HTR-8/SVneo (cell line): ENCODE measurements at regions not wholly inside any gene's neighbourhood (a gene's known extent, or its start where the extent isn't known, plus 50 kb on each side); places are given as distances from the start of the nearest gene placed in this dataset.

ENCODE experiments used
- DNase-seq: peaks from one replicate; pipeline ENCODE4 v3.0.0; 2011; ENCODE audit warnings: low spot score, mixed read lengths; ENCODE audit not compliant: insufficient read length
- FAIRE-seq: peaks from 2 replicates; lab custom pipeline; 2011; peaks lifted over from hg19 to GRCh38; lab: Jason Lieb, UNC

DNA sequence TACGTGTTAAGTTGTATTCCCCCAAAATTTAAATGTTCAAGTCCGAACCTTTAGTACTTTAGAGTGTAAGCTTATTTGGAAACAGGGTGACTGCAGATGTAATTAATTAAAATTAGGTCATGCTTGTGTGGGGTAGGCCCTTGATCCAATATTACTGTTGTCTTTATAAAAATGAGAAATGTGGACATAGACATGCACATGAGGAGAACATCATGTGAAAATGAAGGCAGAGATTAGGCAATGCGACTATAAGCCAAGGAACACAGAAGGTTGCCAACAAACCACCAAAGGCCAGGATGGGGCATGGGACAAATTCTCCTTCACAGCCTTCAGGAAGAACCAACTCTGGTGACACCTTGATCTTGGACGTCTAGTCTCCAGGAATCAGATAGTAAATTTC is 1698.4 kb upstream of the SLC10A2 start:
- no peak for FAIRE-seq

DNA sequence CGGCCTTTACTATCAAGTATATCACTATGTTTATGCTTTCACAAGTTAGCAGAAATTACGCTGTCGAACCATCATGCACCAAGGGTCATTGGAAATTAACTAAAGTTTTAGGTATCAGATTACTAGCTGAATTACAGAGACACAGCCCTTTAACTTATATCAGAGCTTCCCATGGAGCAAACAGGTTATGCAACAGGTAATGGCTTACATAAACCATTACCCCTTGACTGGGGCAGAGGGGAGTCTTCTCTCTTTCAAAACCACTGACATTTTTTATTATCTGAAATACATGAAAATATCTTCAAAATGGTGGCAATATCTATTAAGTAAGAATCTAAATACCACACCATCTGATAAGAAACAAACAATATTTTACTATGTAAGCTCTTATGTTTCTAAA is 1692.9 kb upstream of the SLC10A2 start:
- no peak for DNase-seq
- no peak for FAIRE-seq

More for the DNA sequence above, 1698.4 kb upstream of the SLC10A2 start:
- no peak for DNase-seq

DNA sequence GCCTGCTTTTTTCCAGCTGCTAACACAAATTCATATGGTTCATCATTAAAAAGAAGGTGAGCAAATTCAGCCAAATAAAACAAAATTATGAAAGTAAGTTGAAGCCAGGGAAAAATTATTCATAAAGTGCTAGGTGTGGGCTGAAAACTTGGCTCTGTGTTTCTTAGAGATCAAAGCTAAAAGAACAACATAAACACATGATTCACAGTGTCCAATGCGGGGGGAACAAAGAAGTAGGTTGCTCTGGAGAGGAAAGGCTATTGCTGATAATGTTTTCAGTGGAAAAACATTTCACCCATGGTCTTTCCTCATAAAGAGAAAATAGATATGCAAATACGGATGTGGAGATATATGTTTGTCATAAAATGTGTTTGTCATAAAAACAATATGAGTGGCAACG is 1691.5 kb upstream of the SLC10A2 start:
- DNase-seq = no peak
- FAIRE-seq = no peak

DNA sequence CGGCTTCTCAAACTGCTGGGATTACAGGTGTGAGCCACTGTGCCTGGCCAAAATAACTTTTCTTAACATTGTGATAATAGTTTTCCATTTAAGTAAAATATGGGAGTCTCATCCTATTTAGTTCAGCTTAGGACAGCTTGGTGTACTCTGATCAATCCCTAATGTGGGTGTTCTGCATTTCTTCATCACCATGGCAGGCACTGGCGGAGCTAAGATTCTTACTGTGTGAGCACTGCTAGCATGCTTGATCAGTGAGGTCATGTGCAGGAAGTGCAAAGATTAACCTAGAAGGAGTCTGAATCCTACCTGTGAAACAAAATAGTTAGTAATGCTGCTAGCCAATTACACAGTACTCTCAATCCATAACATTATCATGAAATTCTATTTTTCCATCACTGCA is 1684.2 kb upstream of the SLC10A2 start:
- DNase-seq = no peak

DNA sequence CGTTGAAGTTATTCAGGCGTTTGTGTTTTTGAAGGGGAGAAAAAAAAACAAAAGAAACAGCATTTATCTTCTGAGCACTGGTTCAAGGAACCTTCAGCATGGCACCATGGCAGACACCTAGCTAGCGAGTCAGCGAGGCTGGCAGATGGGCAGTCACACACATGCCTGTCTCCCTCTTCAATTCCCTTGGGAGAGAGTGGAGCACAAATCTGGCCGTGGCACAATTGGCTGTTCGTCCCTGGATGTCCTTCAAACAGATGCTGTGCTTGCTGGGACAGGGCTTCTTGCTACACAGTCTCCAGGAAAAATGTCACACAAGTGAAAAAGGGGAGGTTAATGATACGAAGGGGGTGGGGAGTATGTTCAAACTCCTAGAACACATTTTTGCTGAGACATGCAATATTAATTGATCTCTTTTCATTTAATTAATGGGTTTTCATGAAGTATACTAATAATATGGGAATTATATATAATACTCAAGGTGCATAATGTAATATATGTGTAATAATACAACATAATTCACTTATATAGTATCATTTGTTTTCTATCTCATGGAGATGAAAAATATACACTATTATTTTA is 1674.5 kb upstream of the SLC10A2 start:
- DNase-seq (no peak), FAIRE-seq (no peak)

More for the DNA sequence above, 1684.2 kb upstream of the SLC10A2 start:
- FAIRE-seq = no peak

DNA sequence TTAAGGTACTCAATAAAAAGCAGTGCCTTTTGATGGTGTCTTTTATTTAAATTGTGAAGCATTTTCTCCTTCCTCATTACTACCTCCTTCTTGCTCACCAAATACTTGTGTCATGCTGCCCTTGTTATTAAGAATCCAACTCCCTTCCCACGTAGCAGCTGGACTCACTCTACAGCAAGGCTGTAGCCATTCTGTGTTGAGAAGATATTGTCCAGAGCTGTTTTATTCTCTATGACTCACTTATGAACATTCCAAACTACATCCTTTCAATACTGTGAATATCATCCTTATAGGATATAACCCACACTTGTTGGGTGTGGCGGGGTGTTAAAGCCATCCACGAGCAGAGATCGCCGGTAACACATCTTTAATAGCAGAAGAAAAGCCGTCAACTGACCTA is 1671.5 kb upstream of the SLC10A2 start:
- DNase-seq (no peak), FAIRE-seq (no peak)

DNA sequence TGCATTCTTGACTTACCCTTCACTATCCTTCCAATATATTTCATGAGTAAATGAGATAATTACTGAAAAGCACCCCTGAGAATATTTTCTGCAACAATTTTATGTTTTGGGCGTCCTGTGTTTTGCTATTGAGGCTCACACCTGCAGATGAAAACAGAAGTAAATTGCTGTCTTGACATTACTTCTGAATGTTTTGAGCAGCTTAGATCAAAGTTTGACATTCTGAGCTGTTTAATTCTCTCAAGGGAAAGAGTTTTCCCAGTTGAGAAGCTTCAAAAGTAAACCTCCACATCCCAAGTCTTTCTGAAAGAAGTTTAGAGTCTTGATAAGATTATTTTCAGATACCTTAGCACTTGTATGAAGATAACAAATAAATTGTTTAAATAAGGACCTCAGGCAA is 1667.2 kb upstream of the SLC10A2 start:
- no peak for FAIRE-seq
- DNase-seq = no peak

DNA sequence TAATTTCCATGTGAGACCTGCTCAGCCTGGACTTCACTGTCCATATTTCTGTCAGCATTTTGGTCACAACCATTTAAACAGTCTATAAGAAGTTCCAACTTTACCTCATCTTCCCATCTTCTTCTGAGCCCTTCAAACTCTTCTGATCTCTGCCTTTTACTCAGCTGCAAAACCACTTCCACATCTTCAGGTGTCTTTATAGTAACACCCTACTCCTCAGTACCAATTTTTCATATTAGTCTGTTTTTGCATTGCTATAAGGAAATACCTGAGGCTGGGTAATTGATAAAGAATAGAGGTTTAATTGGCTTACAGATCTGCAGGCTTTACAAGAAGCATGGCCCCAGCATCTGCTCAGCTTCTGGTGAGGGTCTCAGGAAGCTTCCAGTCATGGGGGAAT is 1648.9 kb upstream of the SLC10A2 start:
- DNase-seq (no peak), FAIRE-seq (no peak)

DNA sequence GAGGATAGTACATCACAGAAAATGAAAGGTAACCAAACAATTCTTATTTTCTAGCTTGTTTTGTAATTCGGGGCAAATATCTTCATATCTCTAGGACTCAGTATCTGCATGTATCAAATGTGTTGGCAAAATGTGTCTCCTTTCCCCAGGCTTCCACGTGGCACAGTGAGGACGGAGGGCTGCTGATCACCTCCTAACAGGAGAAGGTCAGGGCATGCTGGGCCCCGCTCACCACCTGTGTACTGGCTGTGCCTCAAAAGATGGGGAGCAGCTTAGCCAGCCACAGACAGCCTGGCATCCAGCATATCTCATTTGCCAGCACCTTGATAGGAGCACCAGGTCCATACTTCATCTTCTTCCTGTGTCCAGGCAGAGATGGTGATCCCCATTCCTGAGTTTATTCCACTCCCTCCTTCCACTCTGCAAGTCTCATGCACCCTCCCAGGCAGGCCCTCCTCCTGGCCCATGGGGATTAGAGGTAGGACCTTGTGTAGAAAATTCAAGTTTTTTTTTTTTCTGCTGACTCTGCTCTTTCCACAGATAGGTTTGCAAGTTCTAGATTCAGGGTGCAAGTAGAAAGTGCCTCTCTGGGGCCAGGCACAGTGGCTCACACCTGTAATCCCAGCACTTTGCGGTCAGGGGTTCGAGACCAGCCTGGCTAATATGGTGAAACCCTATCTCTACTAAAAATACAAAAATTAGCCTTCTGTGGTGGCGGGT is 1639.0 kb upstream of the SLC10A2 start:
- no peak for DNase-seq
- no peak for FAIRE-seq

DNA sequence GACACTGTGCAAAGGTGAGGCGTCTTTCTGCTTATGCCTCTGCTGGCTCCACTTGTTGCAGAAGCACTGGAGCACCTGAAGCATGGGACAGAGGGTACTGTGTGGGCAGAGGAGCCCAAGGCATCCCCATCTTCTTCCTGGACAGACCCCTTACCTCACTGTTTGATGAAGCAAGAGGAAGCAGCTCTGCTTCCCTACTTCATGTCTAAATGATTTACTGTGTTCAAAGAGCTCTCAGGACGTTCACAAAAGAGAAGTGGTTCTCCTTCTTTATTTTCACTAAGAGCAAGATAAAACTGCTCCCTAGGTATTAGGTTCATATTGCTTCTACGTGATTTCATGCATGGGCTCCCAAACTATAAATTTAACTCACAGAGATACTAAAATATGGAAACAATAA is 1635.4 kb upstream of the SLC10A2 start:
- no peak for DNase-seq
- no peak for FAIRE-seq

DNA sequence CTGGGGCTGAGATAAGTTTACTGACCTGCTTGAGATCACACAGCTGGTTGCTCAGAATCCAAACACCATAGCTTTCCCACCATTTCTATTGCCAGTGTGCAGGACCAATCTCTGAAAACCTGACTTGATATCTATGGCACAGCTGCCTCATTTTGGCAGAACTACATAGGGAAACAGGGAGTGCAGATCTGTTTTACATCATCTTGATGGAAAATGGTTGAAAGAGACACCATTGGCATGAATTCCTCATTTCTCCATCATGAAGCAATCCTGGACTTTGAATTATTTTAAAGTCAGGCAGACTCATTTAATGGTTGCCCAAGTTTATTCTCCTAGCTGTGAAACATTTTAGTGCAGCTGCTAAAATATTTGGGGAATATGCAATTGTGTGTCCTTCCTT is 1628.2 kb upstream of the SLC10A2 start:
- DNase-seq (no peak), FAIRE-seq (no peak)

DNA sequence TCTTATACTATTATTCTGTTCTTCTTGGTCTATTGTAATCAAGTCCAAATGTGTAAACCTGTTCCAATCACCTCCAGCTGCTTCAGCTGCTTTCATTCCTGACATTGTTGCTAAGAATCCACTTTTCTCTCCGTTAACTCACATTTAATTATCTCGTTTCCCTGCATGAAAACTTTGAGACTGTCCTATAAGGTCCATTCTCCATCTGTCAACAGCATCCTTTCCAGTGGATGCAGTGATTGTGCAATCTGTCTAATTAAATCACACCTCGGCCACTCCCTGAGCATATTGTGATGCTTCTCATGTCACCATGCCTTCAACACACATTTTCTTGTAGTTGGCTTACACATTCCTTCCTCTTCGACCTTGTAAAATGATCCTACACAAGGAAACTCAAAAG is 1626.9 kb upstream of the SLC10A2 start:
- no peak for DNase-seq
- FAIRE-seq = no peak

DNA sequence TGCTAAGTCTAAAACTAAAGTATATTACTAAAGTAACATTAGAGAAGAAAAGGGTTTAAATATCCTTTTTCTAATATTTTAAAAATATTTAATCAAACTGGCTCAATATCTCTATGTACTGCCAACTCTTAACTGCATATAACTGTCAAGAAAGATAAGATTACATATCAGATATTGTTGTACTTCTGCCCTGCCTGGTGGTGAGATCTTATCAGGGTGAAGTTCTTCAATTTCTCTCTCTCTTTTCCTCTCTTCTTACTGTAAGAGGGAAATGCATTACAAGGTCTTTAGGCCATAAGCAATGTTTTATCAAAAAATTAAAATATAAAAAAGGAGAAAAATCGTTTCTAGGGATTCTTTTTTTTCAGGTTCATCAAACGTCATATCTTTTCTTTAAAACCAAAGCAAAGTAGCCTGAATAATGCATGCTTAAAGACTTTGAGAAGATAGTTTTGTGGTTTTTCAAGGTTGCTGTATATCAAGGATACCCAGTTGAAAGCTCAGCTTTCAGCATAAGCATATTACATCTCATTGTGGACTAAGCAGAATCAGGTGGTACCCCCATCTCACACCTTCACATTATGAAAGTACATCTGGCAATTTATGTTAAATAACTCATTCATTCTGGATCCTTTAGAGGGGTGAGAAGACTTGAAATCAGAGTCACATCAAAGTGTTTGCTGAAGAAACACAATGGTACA is 1625.7 kb upstream of the SLC10A2 start:
- FAIRE-seq = no peak
- no peak for DNase-seq

DNA sequence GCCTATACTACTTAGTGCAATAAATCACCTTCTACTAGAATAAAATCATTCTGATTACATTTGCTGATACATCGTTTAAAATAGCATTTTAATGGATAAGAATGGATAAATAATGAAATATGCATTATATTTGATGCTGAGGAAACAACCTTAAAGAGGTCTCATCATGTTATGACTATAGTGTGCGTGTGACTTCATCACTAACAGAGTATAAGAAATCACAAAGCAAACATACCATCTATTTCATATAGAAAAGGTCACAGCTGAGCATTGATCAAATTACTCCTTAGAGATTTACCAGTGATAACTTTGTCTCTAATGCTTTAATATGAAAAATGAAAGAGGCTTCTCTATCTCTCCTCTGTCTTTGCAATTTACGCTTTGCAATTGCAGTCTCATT is 1620.3 kb upstream of the SLC10A2 start:
- no peak for DNase-seq
- no peak for FAIRE-seq

DNA sequence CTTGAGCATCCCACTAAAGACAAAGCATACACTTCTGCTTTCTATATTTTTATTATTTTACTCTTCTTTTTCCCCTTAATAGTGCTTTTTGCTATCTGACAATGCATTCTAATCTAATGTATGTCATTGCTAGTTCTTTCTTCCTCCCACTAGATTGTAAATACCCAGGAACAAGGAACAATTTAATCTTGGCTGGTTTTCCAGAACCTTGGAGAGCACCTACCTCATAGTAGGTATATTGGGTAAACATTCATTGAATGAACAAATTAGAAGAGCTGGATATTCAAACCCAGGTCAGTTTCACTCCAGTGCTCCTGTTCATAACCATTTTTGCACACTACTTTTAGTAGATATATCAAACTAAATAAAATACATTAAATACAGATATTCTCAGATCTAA is 1617.6 kb upstream of the SLC10A2 start:
- FAIRE-seq = no peak
- DNase-seq = no peak

DNA sequence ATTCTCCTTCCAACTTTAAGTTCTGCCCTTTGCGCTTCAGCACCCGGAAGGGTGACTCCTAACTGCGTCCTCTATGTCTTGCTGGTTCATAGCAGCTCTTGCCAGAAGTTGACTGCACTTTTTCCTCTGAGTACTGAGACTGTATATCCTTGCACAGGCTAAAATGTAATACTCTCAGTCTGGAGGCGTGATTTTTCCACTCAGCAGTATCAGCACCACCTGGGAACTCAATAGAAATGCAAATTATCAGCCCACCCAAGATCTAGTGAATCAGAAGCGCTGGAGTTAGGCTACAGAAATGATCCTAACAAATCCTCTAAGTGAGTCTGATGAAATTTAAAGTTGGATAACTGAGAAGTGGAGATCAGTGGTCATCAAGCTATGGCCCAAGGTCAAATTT is 1611.9 kb upstream of the SLC10A2 start:
- no peak for FAIRE-seq

DNA sequence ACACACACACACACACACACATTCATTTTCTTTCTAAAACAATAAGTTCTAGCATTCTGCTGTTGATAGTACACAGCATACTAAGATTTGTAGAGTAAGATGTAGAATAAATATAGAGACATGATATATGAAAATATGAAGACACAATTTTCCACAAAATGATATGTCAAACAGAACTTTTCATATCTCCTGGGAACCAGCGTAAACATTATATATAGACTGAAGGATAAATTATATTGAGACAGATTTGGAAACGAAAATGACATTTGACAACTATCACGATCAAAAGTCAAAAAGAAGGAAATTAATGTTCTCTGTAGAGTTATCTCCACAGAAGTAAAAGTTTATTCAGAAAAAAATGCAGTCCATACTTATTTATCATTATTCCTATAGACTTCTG is 1605.7 kb upstream of the SLC10A2 start:
- DNase-seq = no peak
- FAIRE-seq = no peak

More for the DNA sequence above, 1611.9 kb upstream of the SLC10A2 start:
- no peak for DNase-seq

DNA sequence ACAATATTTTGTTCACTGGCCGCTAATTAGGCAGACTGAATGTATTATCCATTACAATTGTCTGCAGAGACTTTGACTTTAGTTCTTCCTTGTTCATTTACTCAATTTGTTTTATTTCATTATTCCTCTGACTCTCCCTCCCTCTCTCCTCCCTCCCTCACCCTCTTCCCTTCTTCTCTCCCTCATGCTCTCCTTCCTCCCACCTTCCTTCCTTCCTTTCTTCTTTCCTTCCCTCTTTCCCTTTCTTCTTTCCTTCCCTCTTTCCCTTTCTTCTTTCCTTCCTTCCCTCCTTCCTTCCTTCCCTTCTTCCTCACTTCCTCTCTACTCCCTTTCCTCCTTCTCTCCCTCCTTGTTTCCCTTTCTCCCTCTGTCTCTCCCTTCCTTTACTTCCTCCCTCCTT is 1591.0 kb upstream of the SLC10A2 start:
- no peak for FAIRE-seq

DNA sequence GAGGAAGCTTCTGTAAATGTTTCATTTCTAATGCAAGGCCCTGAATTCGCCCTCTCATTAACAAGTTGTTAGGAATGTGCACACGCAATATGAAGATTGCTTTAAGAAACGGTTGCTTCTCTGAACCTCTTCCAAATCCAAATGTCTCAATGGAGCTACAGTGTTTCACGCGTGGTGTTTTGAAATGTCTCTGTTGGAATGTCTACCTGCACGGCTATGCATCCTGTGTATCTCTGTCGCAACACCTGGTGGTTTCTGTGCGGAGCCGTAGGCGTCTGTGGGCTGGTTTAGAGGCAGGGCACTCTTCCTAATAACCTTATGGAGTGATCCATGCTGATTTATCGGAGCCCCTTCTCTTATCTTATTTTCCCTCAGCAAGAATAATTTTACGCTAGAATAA is 1584.2 kb upstream of the SLC10A2 start:
- no peak for FAIRE-seq
- no peak for DNase-seq

More for the DNA sequence above, 1591.0 kb upstream of the SLC10A2 start:
- no peak for DNase-seq

DNA sequence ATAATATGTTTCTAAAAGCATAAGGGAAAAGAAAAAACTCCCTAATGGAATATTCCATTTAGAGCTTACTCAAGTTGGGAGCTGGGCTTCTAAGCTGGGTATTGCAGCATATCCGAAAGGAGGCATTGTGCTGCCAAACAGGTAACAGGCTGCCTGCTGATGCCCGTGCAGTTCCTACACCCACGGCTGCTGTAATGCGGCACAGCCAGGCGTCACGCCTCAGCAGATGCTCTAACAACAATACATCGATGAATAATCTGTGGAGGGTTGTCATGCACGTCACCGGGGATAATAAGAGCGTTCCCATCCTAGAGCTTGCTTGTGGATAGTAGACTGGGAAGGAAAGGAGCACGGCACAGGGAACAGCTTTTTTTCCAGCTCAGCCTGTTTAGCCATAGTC is 1582.1 kb upstream of the SLC10A2 start:
- FAIRE-seq (no peak), DNase-seq (no peak)

DNA sequence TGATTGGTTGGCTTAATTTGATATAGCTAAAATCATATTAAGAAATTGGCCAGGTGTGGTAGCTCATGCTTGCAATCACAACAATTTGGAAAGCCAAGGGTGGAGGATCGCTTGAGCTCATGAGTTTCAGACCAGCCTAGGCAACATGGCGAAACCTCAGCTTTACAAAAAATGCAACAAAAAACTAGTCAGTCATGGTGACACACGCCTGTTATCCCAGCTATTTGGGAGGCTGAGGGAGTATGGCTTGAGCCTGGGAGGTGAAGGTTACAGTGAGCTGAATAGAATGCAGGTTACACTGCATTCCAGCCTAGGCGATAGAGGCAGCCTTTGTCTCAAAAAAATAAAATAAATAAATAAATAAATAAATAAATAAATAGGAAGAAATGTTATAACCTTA is 1579.6 kb upstream of the SLC10A2 start:
- no peak for FAIRE-seq

DNA sequence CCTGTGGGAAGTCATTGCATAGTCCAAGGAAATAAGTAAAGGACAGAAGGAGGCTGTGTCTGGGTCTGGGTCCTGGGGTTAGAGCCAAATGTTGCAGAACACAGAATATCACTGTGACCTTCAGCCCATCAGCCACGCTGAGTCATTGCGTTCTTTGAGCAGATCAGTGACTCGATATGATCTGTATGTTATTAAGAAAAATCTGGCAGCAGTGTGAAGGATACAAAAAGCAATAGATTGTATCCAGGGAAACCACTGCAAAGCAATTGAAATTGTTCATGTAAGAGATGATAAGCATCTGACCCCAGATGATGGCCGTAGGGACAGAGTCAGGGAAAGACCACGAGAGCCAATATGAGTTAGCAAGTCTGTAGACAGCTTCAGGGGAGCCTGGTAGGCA is 1575.1 kb upstream of the SLC10A2 start:
- DNase-seq (no peak), FAIRE-seq (no peak)

More for the DNA sequence above, 1579.6 kb upstream of the SLC10A2 start:
- no peak for DNase-seq
